ENCODE measurements at regions not wholly inside any gene's neighbourhood (a gene's known extent, or its start where the extent isn't known, plus 50 kb on each side); places are given as distances from the start of the nearest gene placed in this dataset.

GRCh38 chr3:168655611-168656010 lies 559.9 kb upstream of the GOLIM4 start:
- POLR2A ChIA-PET = no interaction called here
- WGBS (ENCODE audit: low lambda C conversion rate) = 0% methylated on average over 1 of the region's 1 CpG
- no TSS peak for BruUV-seq (replicated peaks)

More at GRCh38 chr3:168655611-168656010, 559.9 kb upstream of the GOLIM4 start:
- no peak overlapping the region for H2AFZ ChIP-seq (ENCODE audit: low read length)
- ATAC-seq (no peak), DNase-seq (ENCODE audit: low spot score) (no peak), FAIRE-seq (no peak)
- H3K9me3 ChIP-seq (ENCODE audit: low read length) = no peaks in the 10 kb centered on the region
- no peak overlapping the region for H3K9ac ChIP-seq (ENCODE audit: insufficient read depth, low read depth, low read length)
- in situ Hi-C loops (cut with HindIII; ENCODE audit: extremely low pct_ligation_motif_present, low pct_unique_long_range_greater_than_20kb) (no loop called here), intact Hi-C loops (cut with micrococcal nuclease; ENCODE audit: unreplicated experiment) (no loop called here)
- no peak overlapping the region for H3K4me2 ChIP-seq (ENCODE audit: low read depth, low read length)
- H3K27ac ChIP-seq (ENCODE audit: extremely low read length, insufficient read depth, low read length) = no peak overlapping the region
- TF ChIP-seq KDM5A (IDR thresholded peaks at IDR 0.05; ENCODE audit: borderline replicate concordance, low read length) (no peak), MYPOP (CRISPR knock-in tag; IDR thresholded peaks at IDR 0.05) (no peak), HOXD1 (CRISPR knock-in tag; IDR thresholded peaks at IDR 0.05) (no peak), EHMT2 (IDR thresholded peaks at IDR 0.05; ENCODE audit: borderline replicate concordance, low read depth, low read length) (no peak), DPF2 (CRISPR knock-in tag; IDR thresholded peaks at IDR 0.05; ENCODE audit: borderline replicate concordance, low read depth) (no peak), ZNF615 (CRISPR knock-in tag; IDR thresholded peaks at IDR 0.05; ENCODE audit: borderline replicate concordance) (no peak), MYC (CRISPR knock-in tag; IDR thresholded peaks at IDR 0.05; ENCODE audit: borderline replicate concordance) (no peak), RBM22 (optimal IDR thresholded peaks at IDR 0.05; ENCODE audit: low read length) (no peak), ZNF414 (CRISPR knock-in tag; IDR thresholded peaks at IDR 0.05) (no peak), ARNTL (CRISPR knock-in tag; IDR thresholded peaks at IDR 0.05) (no peak), CENPBD1 (CRISPR knock-in tag; IDR thresholded peaks at IDR 0.05; ENCODE audit: borderline replicate concordance, low read depth) (no peak), ZFP91 (CRISPR knock-in tag; IDR thresholded peaks at IDR 0.05; ENCODE audit: borderline replicate concordance) (no peak), BORCS8-MEF2B (CRISPR knock-in tag; IDR thresholded peaks at IDR 0.05) (no peak), ZNF510 (CRISPR knock-in tag; IDR thresholded peaks at IDR 0.05; ENCODE audit: low read depth) (no peak), ZNF883 (CRISPR knock-in tag; IDR thresholded peaks at IDR 0.05; ENCODE audit: not compliant biosample characterization) (no peak)
- H3K79me2 ChIP-seq (ENCODE audit: insufficient read depth, low read length) = no peaks in the 10 kb centered on the region
- H3K4me1 ChIP-seq (ENCODE audit: insufficient read depth, low read length) = no peaks in the 10 kb centered on the region
- H3K27me3 ChIP-seq (ENCODE audit: control insufficient read depth in 1 of 2, insufficient read depth in 2 of 2, low read length in 2 of 2) = no peaks in the 10 kb centered on the region
- H3K4me3 ChIP-seq (replicated peaks in 1 of 3; ENCODE audit: insufficient read depth in 1 of 3, low read depth in 2 of 3, low read length in 3 of 3) = no peak overlapping the region
- CTCF ChIA-PET (ENCODE audit: low intra/inter-chr PET ratio, low total read pairs) = no interaction called here
- no peaks in the 10 kb centered on the region for H4K20me1 ChIP-seq (ENCODE audit: insufficient read depth, low read length)
- no peaks in the 10 kb centered on the region for H3K36me3 ChIP-seq (replicated peaks in 1 of 2; ENCODE audit: control insufficient read depth in 1 of 2, insufficient read depth in 2 of 2, low read length in 2 of 2)
